ENCODE measurements at regions not wholly inside any gene's neighbourhood (a gene's known extent, or its start where the extent isn't known, plus 50 kb on each side); places are given as distances from the start of the nearest gene placed in this dataset.

GRCh38 chr2:235141411-235142128, 189.8 kb downstream of the SH3BP4 start:
- no peak for DNase-seq

DNA sequence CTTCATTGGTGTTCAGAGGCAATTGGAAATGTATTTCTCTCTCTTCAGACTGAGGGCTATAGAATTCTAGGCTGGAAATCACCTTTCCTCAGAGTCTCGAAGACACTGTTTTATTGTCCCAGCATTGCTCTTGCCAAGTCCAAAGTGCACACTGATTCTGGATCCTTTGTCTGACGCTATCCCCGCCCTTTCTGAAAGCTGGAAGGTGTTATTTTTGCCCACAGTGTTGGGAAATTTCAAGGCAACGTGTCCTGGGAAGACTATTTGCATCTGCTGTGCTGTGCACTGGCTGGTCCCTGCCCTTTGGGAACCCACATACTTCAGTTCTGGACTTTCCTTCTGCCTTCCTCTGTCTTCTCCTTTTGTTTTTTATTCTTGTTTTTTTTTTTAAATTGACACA, 190.8 kb downstream of the SH3BP4 start:
- no peak for DNase-seq

GRCh38 chr2:235143789-235144188, 192.0 kb downstream of the SH3BP4 start:
- DNase-seq = no peak

DNA sequence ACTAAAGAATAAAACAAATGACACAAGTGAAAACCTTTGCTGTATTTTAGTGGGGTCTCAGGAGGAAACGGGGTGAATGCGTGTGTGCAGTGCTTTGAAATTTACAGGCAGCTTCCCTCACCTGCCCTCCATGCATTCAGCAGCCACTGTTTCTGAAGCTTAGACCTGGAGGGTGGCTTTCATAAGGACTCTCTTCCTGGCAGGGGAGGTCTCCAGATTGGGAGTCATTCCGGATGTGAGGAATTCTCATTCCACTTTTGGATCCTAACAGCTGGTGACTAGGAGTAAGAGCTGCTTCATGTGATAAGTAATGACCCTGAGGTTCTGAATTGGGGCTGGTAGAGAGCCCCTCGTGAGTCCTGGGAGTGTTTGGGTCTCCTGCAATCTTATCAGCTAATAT, 192.5 kb downstream of the SH3BP4 start:
- no peak for DNase-seq

DNA sequence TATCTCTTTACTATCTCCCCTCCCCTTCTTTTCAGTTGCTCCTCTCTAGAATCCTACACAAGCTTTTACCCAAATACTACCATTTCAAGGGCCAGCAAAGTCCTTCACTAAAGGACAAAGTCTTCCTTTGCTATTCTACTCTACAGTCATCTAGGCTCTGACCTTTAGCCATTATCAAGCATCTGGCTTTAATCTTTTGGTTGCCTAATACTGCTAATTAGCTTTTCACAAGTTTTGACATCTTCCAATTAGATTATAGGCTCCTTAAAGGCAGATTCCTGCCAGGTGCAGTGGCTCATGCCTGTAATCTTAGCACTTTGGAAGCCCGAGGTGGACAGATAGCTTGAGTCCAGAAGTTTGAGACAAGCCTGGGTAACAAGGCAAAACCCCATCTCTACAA, 194.4 kb downstream of the SH3BP4 start:
- DNase-seq = no peak

DNA sequence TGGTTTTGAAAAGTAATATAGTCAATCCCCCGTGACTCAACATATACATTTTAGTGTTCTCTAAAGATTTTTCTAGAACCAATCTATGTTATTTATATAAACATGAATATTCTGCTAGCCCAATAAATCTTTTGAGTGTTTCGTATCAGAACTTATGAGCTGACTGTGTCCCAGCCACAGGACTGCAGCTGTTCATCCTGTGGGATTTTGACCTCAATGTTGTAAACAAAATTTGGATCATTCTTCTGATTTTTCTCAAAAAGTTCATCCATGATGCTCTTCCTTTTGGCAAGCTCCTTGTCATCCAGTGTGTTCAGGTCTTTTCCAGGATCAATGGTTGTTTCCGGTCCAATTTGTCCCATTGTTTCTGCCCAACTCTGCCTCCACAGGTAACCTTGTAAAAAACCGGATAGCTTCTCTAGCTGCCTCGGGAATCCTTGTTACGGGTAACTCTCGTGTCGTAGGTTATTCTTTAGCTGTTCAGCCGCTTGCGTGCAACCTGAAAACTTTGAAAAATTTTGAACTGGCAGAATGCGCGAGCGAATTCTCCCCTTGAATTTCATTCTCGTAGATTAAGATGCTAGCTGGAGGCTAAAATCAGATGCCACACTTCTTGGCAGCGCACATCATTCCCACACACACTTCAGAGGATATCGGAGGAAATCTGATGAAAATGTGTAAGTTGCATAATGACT, 195.2 kb downstream of the SH3BP4 start:
- no peak for DNase-seq

GRCh38 chr2:235148201-235149170, 196.7 kb downstream of the SH3BP4 start:
- DNase-seq = no peak

DNA sequence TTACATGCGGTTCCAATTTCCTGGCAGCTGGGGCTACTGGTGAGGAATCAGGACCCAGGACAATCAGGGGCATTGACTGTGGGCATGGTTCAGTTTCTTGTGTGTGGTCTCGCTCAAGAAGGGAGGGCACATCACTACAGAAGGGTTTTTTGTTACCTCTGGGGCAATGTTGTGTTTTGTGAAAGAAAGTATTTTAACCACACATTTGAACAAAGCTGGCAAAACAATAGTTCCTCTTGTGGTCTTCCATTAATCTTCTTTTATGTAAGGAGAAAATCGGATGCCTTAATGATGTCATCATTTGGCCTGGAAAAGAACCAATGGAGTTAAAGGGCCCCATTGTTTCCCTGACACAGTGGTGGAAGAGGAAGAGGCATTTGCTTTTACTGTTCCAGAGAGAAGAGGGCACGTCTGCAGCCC, 197.4 kb downstream of the SH3BP4 start:
- DNase-seq = no peak

DNA sequence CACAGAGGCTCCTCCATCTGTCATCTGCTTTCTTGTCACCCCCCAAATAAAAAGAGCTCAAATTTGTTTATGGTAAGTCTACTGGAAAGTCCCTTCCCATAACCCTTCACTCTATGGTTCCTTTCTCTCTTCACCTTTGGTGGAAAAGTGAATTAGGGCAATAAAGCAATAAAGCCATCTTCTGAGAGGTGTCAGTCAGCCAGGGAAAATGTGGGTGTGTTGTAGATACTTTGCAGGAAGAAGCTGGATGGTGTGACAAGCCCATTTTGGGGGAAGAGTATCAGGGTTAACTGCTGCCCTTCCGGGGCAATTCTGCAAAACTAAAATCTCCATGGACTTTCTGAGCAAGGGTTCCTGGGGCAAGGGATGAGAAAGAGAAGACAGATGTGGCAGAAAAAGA, 197.9 kb downstream of the SH3BP4 start:
- DNase-seq = no peak

- DNase-seq = no peak
These were observed 199.3 kb downstream of the SH3BP4 start for GRCh38 chr2:235151152-235151551.

DNA sequence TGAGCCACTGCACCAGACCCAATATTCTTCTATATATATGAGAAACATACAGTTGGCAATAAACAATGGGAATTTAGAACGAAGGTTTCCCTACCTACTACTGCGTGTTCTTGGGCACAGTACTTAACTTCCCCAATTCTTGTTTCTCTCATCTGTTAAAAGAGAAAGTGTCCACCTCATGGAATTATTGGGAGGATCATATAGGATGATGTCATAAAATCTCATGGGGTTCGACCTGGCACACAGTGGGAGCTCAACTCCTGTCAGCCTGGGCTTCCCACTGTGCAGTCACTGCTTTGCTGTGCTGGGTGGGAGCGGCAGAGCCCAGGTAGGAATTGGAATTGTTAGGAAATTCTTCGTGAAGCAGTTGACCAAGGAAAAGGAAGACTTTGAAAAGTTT, 203.3 kb downstream of the SH3BP4 start:
- no peak for DNase-seq

GRCh38 chr2:235156055-235156454, 204.2 kb downstream of the SH3BP4 start:
- no peak for DNase-seq

GRCh38 chr2:235157746-235158482, 206.1 kb downstream of the SH3BP4 start:
- no peak for DNase-seq

DNA sequence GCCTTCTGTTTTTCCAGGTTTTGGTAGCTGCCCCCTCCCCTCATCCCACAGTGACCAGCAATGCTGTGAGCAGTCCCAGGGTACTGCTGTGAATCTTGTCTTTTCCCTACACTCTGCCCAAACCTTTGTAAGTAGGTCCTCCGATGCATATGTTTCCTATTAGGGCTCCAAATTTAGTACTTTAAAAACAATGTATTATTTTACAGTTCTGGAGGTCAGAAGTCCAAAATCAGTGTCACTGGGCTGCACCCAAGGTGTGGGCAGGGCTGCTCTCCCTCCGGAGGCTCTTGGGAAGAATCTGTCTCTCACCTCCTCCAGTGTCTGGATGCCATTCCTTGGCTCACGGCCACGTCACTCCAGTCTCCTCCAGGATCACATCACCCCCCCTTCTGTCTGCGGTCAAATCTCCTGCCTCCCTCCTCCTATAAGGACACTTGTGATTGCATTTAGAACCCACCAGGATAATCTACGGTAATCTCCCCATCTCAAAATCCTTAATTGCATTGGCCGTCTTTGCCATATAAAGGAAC, 208.5 kb downstream of the SH3BP4 start:
- no peak for DNase-seq

- DNase-seq = no peak
These were observed 209.7 kb downstream of the SH3BP4 start for GRCh38 chr2:235161565-235161964.

- DNase-seq = no peak
These were observed 210.4 kb downstream of the SH3BP4 start for GRCh38 chr2:235162082-235162836.

- no peak for DNase-seq
These were observed 211.0 kb downstream of the SH3BP4 start for GRCh38 chr2:235162837-235163197.

GRCh38 chr2:235165136-235165535, 213.3 kb downstream of the SH3BP4 start:
- no peak for DNase-seq

GRCh38 chr2:235165631-235166030, 213.8 kb downstream of the SH3BP4 start:
- no peak for DNase-seq

DNA sequence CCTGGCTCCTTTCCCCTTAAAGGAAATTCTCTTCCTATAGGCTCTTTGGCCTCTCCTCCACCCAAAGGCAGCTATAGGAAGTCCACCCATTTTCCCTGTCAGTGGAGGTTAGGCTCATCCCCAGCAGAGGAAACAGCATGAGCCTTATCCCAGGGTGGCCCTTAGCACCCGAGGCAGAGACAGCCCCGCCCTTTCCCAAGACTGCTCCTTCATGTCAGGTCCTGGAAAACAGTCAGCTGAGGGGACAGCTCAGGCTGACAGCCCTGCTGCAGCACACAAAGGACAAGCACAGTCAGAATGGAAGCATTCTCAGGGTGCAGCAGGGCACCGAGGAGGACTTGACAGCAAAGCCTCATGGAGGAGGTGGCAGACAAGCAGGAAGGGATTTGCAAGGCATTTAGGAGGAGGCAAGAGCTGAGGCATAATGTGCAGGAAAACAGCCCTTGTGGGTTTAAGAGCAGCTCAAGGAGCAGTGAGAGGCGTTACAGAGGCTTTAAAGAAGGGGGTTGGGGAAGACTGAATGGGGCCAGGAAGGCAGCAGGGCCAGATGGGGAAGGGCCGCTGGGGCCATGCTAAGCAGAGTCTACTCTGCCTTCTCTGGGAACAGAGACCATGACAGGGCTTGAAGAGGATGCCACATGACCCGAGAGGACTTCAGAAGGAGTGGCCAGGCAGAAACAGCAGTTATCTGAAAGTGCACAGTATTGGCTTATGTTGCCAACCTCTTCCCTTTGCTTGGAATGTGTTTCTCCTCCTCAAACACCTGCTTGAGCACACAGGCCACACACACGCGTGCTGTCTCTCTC, 216.6 kb downstream of the SH3BP4 start:
- no peak for DNase-seq

DNA sequence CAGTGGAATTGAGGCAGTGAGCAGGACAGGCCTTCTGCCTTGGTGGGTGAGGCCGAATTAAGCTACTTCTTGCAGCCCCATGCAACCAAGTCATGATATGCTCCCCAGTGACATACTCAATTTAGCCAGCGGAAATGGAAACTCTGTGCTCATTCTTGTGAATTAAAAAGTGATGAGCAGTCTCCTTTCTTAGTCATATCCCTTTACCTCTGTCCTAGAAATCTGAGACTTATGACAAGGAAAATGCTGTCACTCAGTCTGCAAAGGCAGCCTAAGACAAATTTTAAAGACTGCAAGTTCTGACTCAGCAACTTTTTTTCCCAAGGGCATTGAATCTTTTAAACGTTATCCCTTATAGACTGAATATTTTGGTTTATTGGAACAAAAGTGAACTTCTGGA, 218.2 kb downstream of the SH3BP4 start:
- no peak for DNase-seq
